Brain microvascular endothelial cell (primary cell): ENCODE measurements at regions not wholly inside any gene's neighbourhood (a gene's known extent, or its start where the extent isn't known, plus 50 kb on each side); places are given as distances from the start of the nearest gene placed in this dataset.

Source experiments
- DNase-seq: peaks from one replicate; pipeline ENCODE4 v3.0.0-alpha.2; 2020
- H3K27ac ChIP-seq: fragments of 250-450 bp; sonication (Bioruptor Pico); 2 replicates; pipeline ENCODE4 v1.5.1; 2020; ENCODE audit warnings: mild to moderate bottlenecking, moderate library complexity
- H3K27me3 ChIP-seq: fragments of 250-450 bp; sonication (Bioruptor Pico); replicated peaks from 2 replicates; pipeline ENCODE4 v1.5.1; 2020; ENCODE audit warnings: mild to moderate bottlenecking
- H3K36me3 ChIP-seq: fragments of 250-450 bp; sonication (Bioruptor Pico); replicated peaks from 2 replicates; pipeline ENCODE4 v1.5.1; 2020; ENCODE audit warnings: mild to moderate bottlenecking
- H3K4me3 ChIP-seq: 2 replicates; pipeline ENCODE4 v1.5.1; 2011; ENCODE audit warnings: low read depth, mild to moderate bottlenecking, control low read depth, low read length, moderate library complexity
- in situ Hi-C: cut with HindIII; loops from 2 replicates; pipeline ENCODE4 v1.10.0; 2017; ENCODE audit warnings: low sequenced_read_pairs, low pct_ligation_motif_present
- TF ChIP-seq, protein P1 (sequence below): IDR thresholded peaks from 2 replicates; pipeline ENCODE4 v1.5.1; 2011; ENCODE audit warnings: low read depth, mild to moderate bottlenecking, moderate library complexity, low read length, control low read depth, inconsistent platforms; ENCODE audit errors: missing control alignments

DNA sequence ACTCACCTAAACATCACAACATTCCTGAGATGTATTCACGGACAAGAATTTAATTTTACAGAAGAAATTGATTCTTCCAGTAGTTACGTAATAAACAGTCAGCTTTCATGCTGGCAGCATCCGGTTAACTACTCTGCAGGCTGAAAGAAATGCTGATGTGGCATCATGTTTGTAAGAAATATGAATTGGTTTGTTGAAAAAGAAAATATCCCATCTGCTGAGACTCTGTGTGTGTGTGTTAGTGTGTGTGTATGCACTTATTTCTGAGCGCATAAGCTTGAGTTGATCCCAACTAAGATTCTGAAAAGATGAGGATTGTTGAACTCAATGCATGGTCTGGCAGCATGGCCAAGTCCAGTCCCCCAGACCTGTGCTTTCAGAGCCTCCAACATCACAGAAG, 74.3 kb upstream of the FAM216B start:
- in situ Hi-C loops, result no loop called here
- no peaks in the 10 kb centered on the region for H3K27me3 ChIP-seq
- TF ChIP-seq, protein P1, sequence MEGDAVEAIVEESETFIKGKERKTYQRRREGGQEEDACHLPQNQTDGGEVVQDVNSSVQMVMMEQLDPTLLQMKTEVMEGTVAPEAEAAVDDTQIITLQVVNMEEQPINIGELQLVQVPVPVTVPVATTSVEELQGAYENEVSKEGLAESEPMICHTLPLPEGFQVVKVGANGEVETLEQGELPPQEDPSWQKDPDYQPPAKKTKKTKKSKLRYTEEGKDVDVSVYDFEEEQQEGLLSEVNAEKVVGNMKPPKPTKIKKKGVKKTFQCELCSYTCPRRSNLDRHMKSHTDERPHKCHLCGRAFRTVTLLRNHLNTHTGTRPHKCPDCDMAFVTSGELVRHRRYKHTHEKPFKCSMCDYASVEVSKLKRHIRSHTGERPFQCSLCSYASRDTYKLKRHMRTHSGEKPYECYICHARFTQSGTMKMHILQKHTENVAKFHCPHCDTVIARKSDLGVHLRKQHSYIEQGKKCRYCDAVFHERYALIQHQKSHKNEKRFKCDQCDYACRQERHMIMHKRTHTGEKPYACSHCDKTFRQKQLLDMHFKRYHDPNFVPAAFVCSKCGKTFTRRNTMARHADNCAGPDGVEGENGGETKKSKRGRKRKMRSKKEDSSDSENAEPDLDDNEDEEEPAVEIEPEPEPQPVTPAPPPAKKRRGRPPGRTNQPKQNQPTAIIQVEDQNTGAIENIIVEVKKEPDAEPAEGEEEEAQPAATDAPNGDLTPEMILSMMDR, result no peak
- no peak overlapping the region for H3K27ac ChIP-seq
- no peak overlapping the region for H3K4me3 ChIP-seq
- H3K36me3 ChIP-seq, result no peaks in the 10 kb centered on the region
- no peak for DNase-seq

DNA sequence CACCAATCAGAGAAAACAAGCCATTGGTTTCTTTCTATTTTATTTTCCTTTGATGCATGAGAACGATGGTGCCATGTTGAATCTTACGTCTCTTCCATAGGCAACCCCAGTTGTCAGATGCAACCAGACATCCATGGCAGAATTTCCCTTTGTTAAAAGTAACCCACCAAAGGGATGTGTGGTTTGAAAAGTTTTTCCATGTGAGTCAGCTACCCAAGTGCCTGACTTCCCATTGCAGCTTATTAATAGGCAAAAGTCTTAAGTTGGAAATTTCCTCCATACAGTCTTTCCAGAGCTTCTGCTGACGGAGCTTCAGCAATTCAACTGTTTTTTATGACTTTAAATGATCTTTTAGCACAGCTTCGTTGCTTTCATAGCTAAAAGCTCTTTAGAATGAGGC, 73.8 kb upstream of the FAM216B start:
- Histone ChIP-seq H3K27ac (no peak overlapping the region), H3K27me3 (no peaks in the 10 kb centered on the region), H3K36me3 (no peaks in the 10 kb centered on the region), H3K4me3 (no peak overlapping the region)
- TF ChIP-seq, protein P1, result no peak
- in situ Hi-C loops, result no loop called here
- peak; percentile 40 for DNase-seq

DNA sequence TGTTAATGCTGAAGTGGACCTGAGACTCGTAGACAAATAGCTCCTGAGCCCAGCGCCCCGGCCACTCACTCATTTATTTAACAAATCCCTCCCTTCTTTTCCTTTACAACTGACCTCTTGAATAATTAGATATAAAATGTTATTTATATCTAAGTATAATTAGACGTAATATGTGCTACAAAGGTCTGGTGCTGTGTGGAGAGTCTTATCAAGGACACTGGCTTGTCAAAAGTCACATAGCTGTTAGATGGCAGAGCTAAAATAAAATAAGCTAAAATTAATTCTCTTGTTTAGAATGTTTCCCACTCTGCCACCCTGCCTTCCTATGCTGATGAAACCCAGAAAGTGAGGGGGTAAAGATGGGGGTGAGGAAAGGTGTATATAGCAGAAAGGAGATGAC, 73.0 kb upstream of the FAM216B start:
- Histone ChIP-seq H3K36me3 (no peaks in the 10 kb centered on the region), H3K27ac (no peak overlapping the region), H3K4me3 (no peak overlapping the region), H3K27me3 (no peaks in the 10 kb centered on the region)
- DNase-seq, result no peak
- in situ Hi-C loops, result no loop called here
- TF ChIP-seq, protein P1, result no peak

DNA sequence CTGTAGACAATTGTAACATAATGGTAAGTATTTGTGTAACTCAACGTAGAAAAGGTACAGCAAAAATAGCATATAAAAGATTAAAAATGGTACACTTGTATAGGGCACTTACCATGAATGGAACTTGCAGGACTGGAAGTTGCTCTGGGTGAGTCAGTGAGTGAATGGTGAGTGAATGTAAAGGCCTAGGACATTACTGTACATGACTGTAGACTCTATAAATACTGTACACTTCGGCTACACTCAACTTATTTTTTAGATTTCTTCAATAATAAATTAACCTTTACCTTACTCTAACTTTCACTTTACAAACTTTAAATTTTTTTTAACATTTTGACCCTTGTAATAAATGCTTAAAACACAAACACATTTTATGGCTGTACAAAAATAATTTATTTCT, 72.1 kb upstream of the FAM216B start:
- Histone ChIP-seq H3K27me3 (no peaks in the 10 kb centered on the region), H3K27ac (no peak overlapping the region), H3K36me3 (no peaks in the 10 kb centered on the region), H3K4me3 (no peak overlapping the region)
- in situ Hi-C loops, result no loop called here
- TF ChIP-seq, protein P1, result no peak
- DNase-seq, result no peak

DNA sequence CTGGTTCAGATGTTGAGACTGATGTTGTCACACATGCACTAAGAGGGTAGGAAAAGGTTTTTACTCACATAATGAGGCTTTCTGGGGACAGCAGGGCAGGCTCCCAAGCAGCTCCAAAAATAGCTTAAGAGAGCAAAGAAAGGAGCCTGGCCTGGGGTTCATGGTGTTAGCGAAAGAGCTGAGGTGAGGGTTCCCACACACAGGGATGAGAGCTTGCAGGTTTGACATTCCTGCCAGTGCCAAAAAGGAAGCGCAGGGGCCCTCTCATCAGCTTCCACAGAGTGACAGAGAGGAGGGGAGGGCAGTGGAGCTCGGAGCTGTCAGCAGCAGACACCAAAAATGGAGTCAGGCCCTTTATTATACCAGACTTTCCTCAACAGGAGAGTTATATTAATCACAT, 65.5 kb upstream of the FAM216B start:
- Histone ChIP-seq H3K27me3 (no peaks in the 10 kb centered on the region), H3K36me3 (no peaks in the 10 kb centered on the region), H3K27ac (no peak overlapping the region), H3K4me3 (no peak overlapping the region)
- DNase-seq, result no peak
- in situ Hi-C loops, result no loop called here
- TF ChIP-seq, protein P1, result no peak

DNA sequence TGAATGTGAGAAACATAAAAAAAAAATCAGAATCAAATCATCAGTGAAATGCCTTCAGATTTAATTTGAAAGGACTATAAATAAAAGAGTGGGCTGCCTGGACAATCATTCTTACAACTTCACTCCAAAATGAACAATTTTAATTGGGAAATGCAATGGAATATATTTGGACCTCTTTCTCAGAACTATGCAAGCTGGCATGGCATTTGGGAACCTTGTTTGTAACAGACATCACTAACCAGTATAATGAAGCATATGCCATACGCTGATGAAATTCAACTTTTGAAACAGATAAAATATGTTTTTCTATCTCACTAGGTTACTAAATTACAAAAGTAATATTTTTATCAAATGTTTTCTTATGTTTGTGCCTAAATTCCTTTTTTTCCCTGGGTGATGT, 64.2 kb upstream of the FAM216B start:
- no peak overlapping the region for H3K4me3 ChIP-seq
- in situ Hi-C loops, result no loop called here
- no peak for DNase-seq
- H3K27ac ChIP-seq, result no peak overlapping the region
- no peaks in the 10 kb centered on the region for H3K27me3 ChIP-seq
- no peaks in the 10 kb centered on the region for H3K36me3 ChIP-seq
- TF ChIP-seq, protein P1, result no peak
